ENCODE measurements at regions not wholly inside any gene's neighbourhood (a gene's known extent, or its start where the extent isn't known, plus 50 kb on each side); places are given as distances from the start of the nearest gene placed in this dataset.
A peak's percentile ranks its signal among the peaks of the same experiment; 100 is the strongest.
"Not testable (repeated sequence)": the region's sequence is repeated elsewhere in the genome, so short reads cannot be mapped to it uniquely, and the experiment has no call there.

- no peak for DNase-seq (ENCODE audit: low read depth, low spot score)
These were observed 266.9 kb downstream of the KTN1 start for GRCh38 chr14:55846826-55847446.

DNA sequence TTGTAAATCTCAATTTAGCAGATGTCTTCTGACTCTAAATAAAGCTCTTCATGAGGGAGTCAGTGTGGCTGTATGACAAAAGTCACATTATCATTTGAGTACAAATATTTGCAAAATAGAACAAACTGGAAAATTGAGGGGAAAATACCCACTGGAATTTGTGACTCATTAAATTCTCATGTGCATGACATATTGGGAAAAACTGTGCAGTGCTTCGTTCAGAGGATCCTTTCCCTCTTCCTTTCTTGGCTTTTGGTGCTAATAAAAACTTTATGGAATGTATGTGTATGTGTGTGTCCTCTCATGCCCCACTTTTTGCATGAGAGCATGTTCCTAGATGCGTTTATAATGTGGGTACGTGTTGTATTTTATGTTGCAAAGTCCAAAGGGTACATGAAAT lies 267.8 kb downstream of the KTN1 start:
- no peak for DNase-seq (ENCODE audit: low read depth, low spot score)

GRCh38 chr14:55848964-55849363 lies 269.0 kb downstream of the KTN1 start:
- no peak for DNase-seq (ENCODE audit: low read depth, low spot score)

DNA sequence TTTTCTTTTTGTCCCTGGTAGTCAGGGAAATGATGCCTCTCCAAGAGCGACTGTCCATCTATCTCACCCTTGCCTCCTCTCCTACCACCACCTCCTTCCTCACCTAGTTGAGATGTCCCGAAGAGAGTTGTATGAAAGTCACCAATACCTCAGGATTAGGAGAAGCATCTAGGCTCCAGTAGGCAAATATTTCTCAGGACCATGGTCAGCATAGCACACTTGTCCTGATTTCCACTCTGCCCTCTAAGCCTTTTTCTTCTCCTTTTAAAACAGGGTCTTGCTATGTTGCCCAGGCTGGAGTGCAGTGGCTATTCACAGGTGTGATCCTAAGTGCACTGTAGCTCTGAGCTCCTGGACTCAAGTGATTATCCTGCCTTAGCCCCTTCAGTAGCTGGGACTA lies 268.4 kb upstream of the PELI2 start:
- DNase-seq (ENCODE audit: low read depth, low spot score) = no peak

GRCh38 chr14:55850825-55851241 lies 267.4 kb upstream of the PELI2 start:
- DNase-seq (ENCODE audit: low read depth, low spot score) = no peak

DNA sequence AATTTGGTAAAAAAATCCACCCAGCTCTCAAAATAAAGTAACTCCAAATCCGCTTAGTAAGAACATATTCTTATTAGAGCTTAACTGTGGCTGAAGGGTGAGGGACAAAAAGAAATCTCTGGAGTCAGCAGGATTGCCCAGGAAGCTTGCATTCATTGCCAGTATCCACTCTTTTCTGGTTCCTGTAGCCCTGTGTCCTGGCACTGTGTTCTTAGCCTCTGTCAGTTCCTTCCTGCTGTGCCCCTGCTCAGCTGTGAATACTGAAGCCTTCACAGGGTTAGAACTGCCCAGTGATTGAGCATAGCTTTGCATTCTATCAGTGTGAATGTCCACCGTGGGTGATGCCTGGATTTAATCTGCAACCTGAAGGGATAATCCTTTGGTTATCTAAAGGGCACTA lies 266.9 kb upstream of the PELI2 start:
- no peak for DNase-seq (ENCODE audit: low read depth, low spot score)

GRCh38 chr14:55851961-55852360 lies 266.2 kb upstream of the PELI2 start:
- no peak for DNase-seq (ENCODE audit: low read depth, low spot score)

GRCh38 chr14:55855751-55856150 lies 262.5 kb upstream of the PELI2 start:
- no peak for DNase-seq (ENCODE audit: low read depth, low spot score)

DNA sequence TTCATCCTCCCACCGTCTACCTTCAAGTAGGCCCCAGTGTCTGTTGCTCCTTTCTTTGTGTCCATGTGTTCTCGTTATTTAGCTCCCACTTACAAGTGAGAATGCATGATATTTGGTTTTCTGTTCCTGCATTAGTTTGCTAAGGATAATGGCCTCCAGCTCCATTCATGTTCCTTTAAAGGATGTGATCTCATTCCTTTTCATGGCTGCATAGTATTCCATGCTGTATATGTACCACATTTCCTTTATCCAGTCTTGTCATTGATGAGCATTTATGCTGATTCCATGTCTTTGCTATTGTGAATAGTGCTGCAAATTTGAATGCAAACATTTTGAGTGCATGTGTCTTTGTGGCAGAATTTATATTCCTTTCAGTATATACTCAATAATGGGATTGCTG lies 259.6 kb upstream of the PELI2 start:
- no peak for DNase-seq (ENCODE audit: low read depth, low spot score)

DNA sequence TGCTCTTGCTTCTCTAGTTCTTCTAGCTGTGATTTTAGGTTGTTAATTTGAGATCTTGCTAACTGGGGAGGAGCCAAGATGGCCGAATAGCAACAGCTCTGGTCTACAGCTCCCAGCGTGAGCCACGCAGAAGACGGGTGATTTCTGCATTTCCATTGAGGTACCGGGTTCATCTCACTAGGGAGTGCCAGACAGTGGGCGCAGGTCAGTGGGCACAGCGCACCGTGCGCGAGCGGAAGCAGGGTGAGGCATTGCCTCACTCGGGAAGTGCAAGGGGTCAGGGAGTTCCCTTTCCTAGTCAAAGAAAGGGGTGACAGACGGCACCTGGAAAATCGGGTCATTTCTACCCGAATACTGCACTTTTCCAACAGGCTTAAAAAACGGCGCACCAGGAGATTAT lies 256.6 kb upstream of the PELI2 start:
- DNase-seq (ENCODE audit: low read depth, low spot score) = not testable (repeated sequence)

DNA sequence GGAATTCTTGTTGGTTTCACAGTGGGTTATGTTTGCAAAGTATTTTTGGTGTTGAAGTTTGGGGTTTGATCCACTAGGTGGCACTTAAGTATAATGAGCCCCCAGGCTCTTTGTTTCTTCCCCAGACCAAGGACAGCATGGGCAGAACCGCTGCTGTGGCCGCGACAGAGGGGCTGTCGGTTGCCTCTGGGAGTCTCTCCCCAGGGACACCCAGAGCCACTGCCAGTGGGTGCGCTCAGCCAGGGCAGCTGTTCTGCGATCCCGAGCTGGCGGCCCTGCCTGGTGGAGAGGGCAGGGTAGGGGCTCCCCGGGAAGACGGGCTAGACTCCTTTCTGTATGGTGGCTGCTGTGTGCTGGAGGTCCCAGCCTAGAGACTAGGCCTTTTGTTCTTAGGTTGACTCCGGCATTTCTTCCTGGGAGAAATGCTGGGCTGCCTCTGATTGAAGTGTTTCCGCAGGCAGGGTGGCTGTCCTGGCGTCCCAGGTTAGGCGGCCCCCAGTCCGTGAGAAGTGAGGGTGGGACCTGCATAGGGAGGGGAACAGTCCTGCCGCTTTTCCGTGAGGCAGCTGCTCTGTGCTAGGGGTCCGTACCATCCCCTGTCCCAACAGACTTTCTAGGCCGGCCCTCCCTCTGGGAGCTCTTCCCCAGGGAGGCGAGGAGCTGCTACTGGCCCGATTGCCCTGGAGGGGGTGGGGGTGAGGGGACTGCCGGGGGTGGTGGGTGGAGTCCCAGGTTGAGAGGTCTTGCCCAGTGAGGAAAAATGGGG lies 253.1 kb upstream of the PELI2 start:
- peak; percentile 42 for DNase-seq (ENCODE audit: low read depth, low spot score)

DNA sequence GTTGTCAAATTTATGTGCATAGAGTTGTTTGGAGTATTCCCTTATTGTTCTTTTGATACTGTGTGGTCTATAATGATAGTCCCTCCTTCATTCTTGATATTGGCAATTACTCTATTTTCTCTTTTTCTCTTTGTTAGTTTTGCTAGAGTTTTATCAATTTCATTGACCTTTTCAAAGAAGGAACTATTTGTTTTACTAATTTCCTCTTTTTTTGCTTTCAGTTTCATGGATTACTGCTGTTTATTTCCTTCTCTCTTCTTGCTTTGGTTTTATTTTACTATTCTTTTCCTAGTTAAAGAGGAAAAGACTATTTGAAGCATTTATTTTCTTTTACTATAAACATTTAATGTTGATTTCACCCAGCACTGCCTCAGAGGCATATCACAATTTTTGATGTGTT lies 250.9 kb upstream of the PELI2 start:
- DNase-seq (ENCODE audit: low read depth, low spot score) = no peak

DNA sequence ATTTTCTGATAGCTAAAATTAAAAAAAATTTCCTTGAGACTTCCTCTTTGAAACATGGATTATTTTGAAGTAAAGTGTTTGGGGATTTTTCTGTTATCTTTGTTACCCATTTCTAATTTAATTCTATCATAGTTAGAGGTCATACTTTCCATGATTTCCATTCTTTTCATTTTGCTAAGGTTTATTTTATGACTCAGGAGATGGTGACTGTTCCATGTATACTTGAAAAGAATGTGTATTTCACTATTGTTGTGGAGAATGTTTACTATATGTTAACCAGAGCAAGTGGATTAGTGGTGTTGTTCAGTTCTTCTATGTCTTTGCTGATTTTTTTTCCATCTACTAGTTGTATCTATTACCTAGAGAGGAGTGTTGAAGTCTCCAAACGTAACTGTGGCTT lies 250.5 kb upstream of the PELI2 start:
- DNase-seq (ENCODE audit: low read depth, low spot score) = no peak

DNA sequence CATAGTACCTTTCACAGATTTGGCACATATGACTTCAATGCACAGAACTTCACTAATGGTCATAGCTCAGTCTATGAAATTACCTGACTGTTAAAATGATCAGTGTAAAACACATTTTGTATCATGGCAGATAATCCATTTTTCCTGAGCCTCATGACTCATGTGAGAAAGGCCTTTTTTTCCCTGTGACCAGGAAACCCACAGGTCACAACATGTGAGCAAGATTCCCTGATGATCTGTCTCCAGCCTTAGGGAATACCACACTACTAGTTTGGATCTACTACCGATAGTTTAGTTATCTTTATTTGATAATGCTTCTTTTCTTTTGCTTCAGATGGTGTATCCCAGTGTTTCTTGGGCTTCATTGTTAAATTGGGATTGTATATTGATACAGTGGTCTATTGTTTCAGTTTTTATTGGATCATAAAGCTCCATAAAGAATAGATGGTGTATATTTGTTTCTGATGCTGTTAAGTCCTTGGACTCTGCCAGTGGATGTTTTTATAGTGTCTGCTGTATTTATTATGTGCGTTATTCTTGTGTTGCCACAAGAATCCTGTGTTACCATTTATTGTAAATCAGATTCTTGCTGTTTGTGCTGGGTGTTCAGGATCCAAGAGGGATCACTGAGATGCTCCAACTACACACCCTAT lies 248.7 kb upstream of the PELI2 start:
- no peak for DNase-seq (ENCODE audit: low read depth, low spot score)

- no peak for DNase-seq (ENCODE audit: low read depth, low spot score)
These were observed 245.0 kb upstream of the PELI2 start for GRCh38 chr14:55873169-55873568.

DNA sequence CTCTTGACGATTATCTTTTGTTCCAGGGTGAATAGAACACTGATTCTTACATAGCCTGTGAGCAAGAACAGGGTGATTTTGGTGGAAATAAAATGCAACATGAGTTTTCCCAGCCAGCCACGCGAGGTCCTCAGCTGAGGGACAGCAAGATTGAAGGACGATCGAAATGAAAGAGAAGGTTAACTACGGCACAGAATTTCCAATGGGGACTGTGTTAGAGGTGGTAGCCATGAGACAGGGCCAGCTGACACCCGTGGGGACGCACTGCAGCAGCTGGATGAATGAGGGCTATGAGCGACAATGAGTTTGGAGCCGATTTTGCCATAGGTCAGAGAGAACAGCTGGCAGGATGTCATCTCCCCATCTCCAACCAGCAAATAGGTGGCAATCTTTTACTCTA lies 243.4 kb upstream of the PELI2 start:
- no peak for DNase-seq (ENCODE audit: low read depth, low spot score)

- DNase-seq (ENCODE audit: low read depth, low spot score) = no peak
These were observed 240.3 kb upstream of the PELI2 start for GRCh38 chr14:55877942-55878341.

- peak; percentile 47 for DNase-seq (ENCODE audit: low read depth, low spot score)
These were observed 236.5 kb upstream of the PELI2 start for GRCh38 chr14:55881577-55882241.

DNA sequence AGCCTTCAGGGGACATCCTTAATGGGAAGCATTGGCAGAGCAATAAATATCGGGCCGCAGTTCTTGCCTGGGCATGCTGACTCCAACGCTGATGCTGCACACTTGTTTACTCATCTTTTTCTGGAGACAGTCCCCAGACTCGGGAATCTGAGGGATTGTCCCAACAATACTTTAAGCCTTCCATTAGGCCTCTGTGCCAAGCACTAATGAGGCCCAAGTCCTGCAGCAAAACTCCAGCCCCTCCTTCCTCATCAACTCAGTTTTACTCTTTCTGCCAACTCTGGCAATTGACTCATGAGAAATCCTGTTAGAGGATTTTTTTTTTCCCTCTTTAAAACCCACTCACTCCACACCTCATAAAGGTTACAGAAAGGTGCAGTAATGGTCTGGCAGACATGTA lies 233.4 kb upstream of the PELI2 start:
- no peak for DNase-seq (ENCODE audit: low read depth, low spot score)

- DNase-seq (ENCODE audit: low read depth, low spot score) = no peak
These were observed 229.1 kb upstream of the PELI2 start for GRCh38 chr14:55889124-55889523.

- peak; percentile 50 for DNase-seq (ENCODE audit: low read depth, low spot score)
These were observed 226.5 kb upstream of the PELI2 start for GRCh38 chr14:55891692-55892091.

GRCh38 chr14:55892906-55893305 lies 225.3 kb upstream of the PELI2 start:
- no peak for DNase-seq (ENCODE audit: low read depth, low spot score)

Measured in iPS DF 19.7 (cell line).